SK-N-SH (cell line): ENCODE measurements at regions not wholly inside any gene's neighbourhood (a gene's known extent, or its start where the extent isn't known, plus 50 kb on each side); places are given as distances from the start of the nearest gene placed in this dataset.
"Not testable (repeated sequence)": the region's sequence is repeated elsewhere in the genome, so short reads cannot be mapped to it uniquely, and the experiment has no call there.

Source experiments
- CTCF ChIP-seq: fragments of 200-600 bp; sonication (generic); IDR thresholded peaks from 2 replicates; pipeline ENCODE4 v1.6.1; 2017; ENCODE audit warnings: antibody characterized with exemption, mild to moderate bottlenecking, moderate library complexity
- FOXJ3 ChIP-seq: sonication (generic); formaldehyde crosslinking; IDR thresholded peaks from 2 replicates; pipeline ENCODE4 v1.5.1; 2020; ENCODE audit warnings: mild to moderate bottlenecking, missing genetic modification reagents
- GATA2 ChIP-seq: sonication (generic); formaldehyde crosslinking; IDR thresholded peaks from 2 replicates; pipeline ENCODE4 v1.5.0; 2020; ENCODE audit warnings: mild to moderate bottlenecking, missing genetic modification reagents
- JUND ChIP-seq: IDR thresholded peaks from 2 replicates; pipeline ENCODE4 v1.4.0; 2012
- POLR2AphosphoS5 ChIP-seq: IDR thresholded peaks from 2 replicates; pipeline ENCODE4 v1.6.1; 2012; ENCODE audit warnings: low read depth, low read length
- REST ChIP-seq: IDR thresholded peaks from 2 replicates; pipeline ENCODE4 v1.6.1; 2012; ENCODE audit warnings: mild to moderate bottlenecking, low read depth, low read length, moderate library complexity
- TF ChIP-seq, protein P1 (sequence below): IDR thresholded peaks from 2 replicates; pipeline ENCODE4 v1.4.0; 2012; ENCODE audit warnings: low read depth, borderline replicate concordance
- TF ChIP-seq, protein P2 (sequence below): IDR thresholded peaks from 2 replicates; pipeline ENCODE4 v1.4.0; 2012; ENCODE audit warnings: low read depth

- TF ChIP-seq CTCF; FOXJ3 (CRISPR knock-in tag); GATA2 (CRISPR knock-in tag); POLR2AphosphoS5; JUND; REST: not testable (repeated sequence)
- TF ChIP-seq, protein P1, sequence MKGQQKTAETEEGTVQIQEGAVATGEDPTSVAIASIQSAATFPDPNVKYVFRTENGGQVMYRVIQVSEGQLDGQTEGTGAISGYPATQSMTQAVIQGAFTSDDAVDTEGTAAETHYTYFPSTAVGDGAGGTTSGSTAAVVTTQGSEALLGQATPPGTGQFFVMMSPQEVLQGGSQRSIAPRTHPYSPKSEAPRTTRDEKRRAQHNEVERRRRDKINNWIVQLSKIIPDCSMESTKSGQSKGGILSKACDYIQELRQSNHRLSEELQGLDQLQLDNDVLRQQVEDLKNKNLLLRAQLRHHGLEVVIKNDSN, result not testable (repeated sequence)
- TF ChIP-seq, protein P2, sequence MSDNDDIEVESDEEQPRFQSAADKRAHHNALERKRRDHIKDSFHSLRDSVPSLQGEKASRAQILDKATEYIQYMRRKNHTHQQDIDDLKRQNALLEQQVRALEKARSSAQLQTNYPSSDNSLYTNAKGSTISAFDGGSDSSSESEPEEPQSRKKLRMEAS, result not testable (repeated sequence)
Measured at GRCh38 chr1:228892200-228892599, 156.9 kb downstream of the RHOU start.
